Caco-2 (cell line): ENCODE measurements at regions not wholly inside any gene's neighbourhood (a gene's known extent, or its start where the extent isn't known, plus 50 kb on each side); places are given as distances from the start of the nearest gene placed in this dataset.

ENCODE experiments used
- BruUV-seq: library from RNA; stranded (reverse); fragments of 400-500 nt; replicated peaks from 2 replicates; lab custom pipeline; 2021; lab: Mats Ljungman, UMichigan
- CTCF ChIA-PET: fragments of 300-600 bp; sonication (Branson Sonifier 250); formaldehyde crosslinking; loops from one replicate; lab custom pipeline; 2022; ENCODE audit warnings: antibody characterized with exemption; lab: Charles Lee
- POLR2A ChIA-PET: fragments of 300-600 bp; sonication (Branson Sonifier 250); formaldehyde crosslinking; loops from one replicate; lab custom pipeline; 2022; ENCODE audit warnings: antibody characterized with exemption; lab: Charles Lee
- DNase-seq, 2 experiments: peaks; one replicate each; pipeline versions ENCODE4 v3.0.0 to v3.0.0-alpha.2; 2020 to 2022
- H3K27me3 ChIP-seq: replicated peaks from 2 replicates; pipeline ENCODE4 v1.6.0; 2011; ENCODE audit warnings: low read length; ENCODE audit not compliant: control insufficient read depth, insufficient read depth
- H3K36me3 ChIP-seq: 2 replicates; pipeline ENCODE4 v1.5.1; 2011; ENCODE audit warnings: low read length; ENCODE audit not compliant: control insufficient read depth, insufficient read depth
- H3K4me1 ChIP-seq: fragments of 250-450 bp; sonication (Bioruptor Pico); 2 replicates; pipeline ENCODE4 v1.5.1; 2020; ENCODE audit warnings: mild to moderate bottlenecking
- H3K4me3 ChIP-seq: 2 replicates; pipeline ENCODE4 v1.5.1; 2011; ENCODE audit warnings: low read depth, mild to moderate bottlenecking, control low read depth, low read length
- H3K9me3 ChIP-seq: fragments of 250-450 bp; sonication (Bioruptor Pico); 2 replicates; pipeline ENCODE4 v1.5.1; 2020; ENCODE audit warnings: mild to moderate bottlenecking, moderate library complexity
- H3K27ac Mint-ChIP-seq: one replicate; pipeline ENCODE4 v1.8.0; 2022; ENCODE audit warnings: mixed read lengths; ENCODE audit not compliant: unreplicated experiment
- H3K27me3 Mint-ChIP-seq: one replicate; pipeline ENCODE4 v1.8.0; 2022; ENCODE audit warnings: mixed read lengths; ENCODE audit not compliant: insufficient read depth, unreplicated experiment
- H3K36me3 Mint-ChIP-seq: one replicate; pipeline ENCODE4 v1.8.0; 2022; ENCODE audit warnings: mild to moderate bottlenecking, mixed read lengths; ENCODE audit not compliant: insufficient read depth, unreplicated experiment
- H3K4me1 Mint-ChIP-seq: one replicate; pipeline ENCODE4 v1.8.0; 2022; ENCODE audit warnings: low read depth, mixed read lengths; ENCODE audit not compliant: unreplicated experiment
- H3K4me3 Mint-ChIP-seq: one replicate; pipeline ENCODE4 v1.8.0; 2022; ENCODE audit warnings: mild to moderate bottlenecking, moderate library complexity, mixed read lengths; ENCODE audit not compliant: unreplicated experiment
- H3K9me3 Mint-ChIP-seq: one replicate; pipeline ENCODE4 v1.8.0; 2022; ENCODE audit warnings: mixed read lengths; ENCODE audit not compliant: unreplicated experiment
- CTCF ChIP-seq, 2 experiments: fragments of 200-600 bp in 1 of 2; IDR thresholded peaks; 1 replicate in 1 of 2; 2 replicates in 1 of 2; pipeline versions ENCODE4 v1.5.1 to v1.8.0; 2011 to 2022; ENCODE audit warnings: antibody characterized with exemption in 1 of 2, control low read depth in 1 of 2, inconsistent platforms in 1 of 2, low read depth in 1 of 2, low read length in 1 of 2, mild to moderate bottlenecking in 1 of 2, moderate library complexity in 1 of 2; ENCODE audit not compliant: insufficient read depth in 1 of 2, severe bottlenecking in 1 of 2, unreplicated experiment in 1 of 2
- intact Hi-C: fragments of 100-400 bp; cut with micrococcal nuclease; formaldehyde crosslinking; loops from one replicate; pipeline ENCODE4 v1.10.0; 2022; ENCODE audit not compliant: unreplicated experiment

GRCh38 chr9:99582814-99583213 is 238.9 kb upstream of the NR4A3 start:
- no peak overlapping the region for H3K4me3 Mint-ChIP-seq
- DNase-seq = no peak
- intact Hi-C loops = no loop called here
- H3K9me3 ChIP-seq = no peaks in the 10 kb centered on the region
- no peak overlapping the region for H3K27ac Mint-ChIP-seq
- no peaks in the 10 kb centered on the region for H3K36me3 Mint-ChIP-seq
- no peaks in the 10 kb centered on the region for H3K4me1 ChIP-seq
- no peak for TF ChIP-seq CTCF (IDR thresholded peaks at IDR 0.05; ENCODE audit: insufficient read depth in 1 of 2, low read depth in 1 of 2, low read length in 1 of 2, severe bottlenecking in 1 of 2, unreplicated experiment in 1 of 2)
- H3K4me3 ChIP-seq = no peak overlapping the region
- no peaks in the 10 kb centered on the region for H3K27me3 ChIP-seq
- no peaks in the 10 kb centered on the region for H3K36me3 ChIP-seq
- CTCF ChIA-PET = no interaction called here
- BruUV-seq = no TSS peak
- H3K9me3 Mint-ChIP-seq = no peaks in the 10 kb centered on the region
- H3K4me1 Mint-ChIP-seq = no peaks in the 10 kb centered on the region
- peaks cover 11% of the 10 kb centered on the region for H3K27me3 Mint-ChIP-seq
- POLR2A ChIA-PET = no interaction called here

GRCh38 chr9:99588299-99588698 is 233.4 kb upstream of the NR4A3 start:
- H3K27ac Mint-ChIP-seq = no peak overlapping the region
- H3K9me3 Mint-ChIP-seq = no peaks in the 10 kb centered on the region
- H3K4me3 Mint-ChIP-seq = no peak overlapping the region
- POLR2A ChIA-PET = no interaction called here
- H3K4me1 Mint-ChIP-seq = no peaks in the 10 kb centered on the region
- TF ChIP-seq CTCF (IDR thresholded peaks at IDR 0.05; ENCODE audit: insufficient read depth in 1 of 2, low read depth in 1 of 2, low read length in 1 of 2, severe bottlenecking in 1 of 2, unreplicated experiment in 1 of 2) = no peak
- H3K4me1 ChIP-seq = no peaks in the 10 kb centered on the region
- H3K27me3 Mint-ChIP-seq = peaks cover 11% of the 10 kb centered on the region
- H3K36me3 ChIP-seq = no peaks in the 10 kb centered on the region
- H3K36me3 Mint-ChIP-seq = no peaks in the 10 kb centered on the region
- intact Hi-C loops = no loop called here
- H3K9me3 ChIP-seq = no peaks in the 10 kb centered on the region
- no TSS peak for BruUV-seq
- DNase-seq = no peak
- CTCF ChIA-PET = no interaction called here
- no peaks in the 10 kb centered on the region for H3K27me3 ChIP-seq
- no peak overlapping the region for H3K4me3 ChIP-seq

- Histone ChIP-seq H3K27me3 (no peaks in the 10 kb centered on the region), H3K36me3 (no peaks in the 10 kb centered on the region), H3K4me1 (no peaks in the 10 kb centered on the region), H3K9me3 (no peaks in the 10 kb centered on the region), H3K4me3 (no peak overlapping the region)
- H3K36me3 Mint-ChIP-seq = no peaks in the 10 kb centered on the region
- DNase-seq = no peak
- H3K9me3 Mint-ChIP-seq = no peaks in the 10 kb centered on the region
- no peak for TF ChIP-seq CTCF (IDR thresholded peaks at IDR 0.05; ENCODE audit: insufficient read depth in 1 of 2, low read depth in 1 of 2, low read length in 1 of 2, severe bottlenecking in 1 of 2, unreplicated experiment in 1 of 2)
- no TSS peak for BruUV-seq
- intact Hi-C loops = no loop called here
- CTCF ChIA-PET = no interaction called here
- H3K4me3 Mint-ChIP-seq = no peak overlapping the region
- H3K4me1 Mint-ChIP-seq = no peaks in the 10 kb centered on the region
- peaks cover 8% of the 10 kb centered on the region for H3K27me3 Mint-ChIP-seq
- POLR2A ChIA-PET = no interaction called here
- no peak overlapping the region for H3K27ac Mint-ChIP-seq
These were observed 232.9 kb upstream of the NR4A3 start for GRCh38 chr9:99588747-99589146.
